Right kidney (tissue), 1 donor: ENCODE measurements at regions not wholly inside any gene's neighbourhood (a gene's known extent, or its start where the extent isn't known, plus 50 kb on each side); places are given as distances from the start of the nearest gene placed in this dataset.

Experiments used
- DNase-seq: peaks from one replicate; pipeline ENCODE4 v3.0.0-alpha.2; 2016

DNA sequence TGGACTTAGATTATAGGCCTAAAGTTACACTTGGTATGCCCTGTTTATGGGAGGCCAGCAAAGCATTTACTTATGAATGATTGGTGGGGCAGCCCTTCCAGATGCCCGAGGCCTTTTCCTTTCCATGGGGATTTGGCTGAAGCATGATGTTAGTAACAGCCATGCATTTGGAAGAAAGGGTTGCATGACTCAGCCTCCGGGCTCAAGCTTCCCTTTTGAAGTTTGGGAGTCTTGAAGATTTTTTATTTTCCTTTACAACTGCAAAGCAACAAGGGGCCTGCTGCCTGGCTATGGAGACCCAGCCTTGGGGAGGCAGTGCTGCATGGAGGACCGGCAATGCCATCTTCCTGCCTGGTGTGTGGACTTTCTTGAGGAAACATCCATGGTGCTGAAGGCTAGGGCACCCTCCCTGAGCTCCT lies 244.7 kb downstream of the ICE1 start:
- DNase-seq: no peak

DNA sequence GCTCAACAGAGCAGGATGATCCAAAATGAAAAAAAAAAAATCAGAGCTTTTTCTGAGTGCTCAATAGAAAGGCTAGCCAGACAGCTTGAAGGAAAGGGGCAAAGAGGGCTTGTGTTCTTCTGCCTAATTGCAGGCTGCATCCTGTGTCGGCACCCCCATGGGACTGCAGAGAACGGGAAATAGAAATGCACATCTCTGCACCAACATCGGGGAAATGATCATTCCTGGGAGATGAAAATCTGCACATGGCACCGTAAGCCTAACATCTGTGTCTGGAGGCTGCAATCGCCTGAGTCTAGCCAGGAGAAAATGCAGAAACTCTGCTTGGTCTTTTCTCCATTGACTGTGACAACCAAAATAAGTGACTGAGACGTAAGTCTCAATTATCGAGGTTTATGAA lies 243.9 kb downstream of the ICE1 start:
- no peak for DNase-seq

DNA sequence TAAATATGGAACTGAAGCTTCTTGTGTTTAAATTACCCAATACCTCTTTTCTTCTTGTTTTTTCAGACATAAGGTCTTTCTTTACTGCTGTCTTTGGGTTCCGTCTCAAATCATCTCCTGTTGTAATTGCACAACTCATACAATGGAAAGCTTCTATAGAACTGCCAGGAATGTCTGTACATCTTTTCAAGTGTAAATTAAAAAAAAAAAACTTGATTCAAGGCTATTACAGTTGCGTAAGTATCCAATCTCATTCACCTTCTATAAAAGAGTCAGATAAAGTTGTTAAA lies 243.5 kb downstream of the ICE1 start:
- DNase-seq: no peak

DNA sequence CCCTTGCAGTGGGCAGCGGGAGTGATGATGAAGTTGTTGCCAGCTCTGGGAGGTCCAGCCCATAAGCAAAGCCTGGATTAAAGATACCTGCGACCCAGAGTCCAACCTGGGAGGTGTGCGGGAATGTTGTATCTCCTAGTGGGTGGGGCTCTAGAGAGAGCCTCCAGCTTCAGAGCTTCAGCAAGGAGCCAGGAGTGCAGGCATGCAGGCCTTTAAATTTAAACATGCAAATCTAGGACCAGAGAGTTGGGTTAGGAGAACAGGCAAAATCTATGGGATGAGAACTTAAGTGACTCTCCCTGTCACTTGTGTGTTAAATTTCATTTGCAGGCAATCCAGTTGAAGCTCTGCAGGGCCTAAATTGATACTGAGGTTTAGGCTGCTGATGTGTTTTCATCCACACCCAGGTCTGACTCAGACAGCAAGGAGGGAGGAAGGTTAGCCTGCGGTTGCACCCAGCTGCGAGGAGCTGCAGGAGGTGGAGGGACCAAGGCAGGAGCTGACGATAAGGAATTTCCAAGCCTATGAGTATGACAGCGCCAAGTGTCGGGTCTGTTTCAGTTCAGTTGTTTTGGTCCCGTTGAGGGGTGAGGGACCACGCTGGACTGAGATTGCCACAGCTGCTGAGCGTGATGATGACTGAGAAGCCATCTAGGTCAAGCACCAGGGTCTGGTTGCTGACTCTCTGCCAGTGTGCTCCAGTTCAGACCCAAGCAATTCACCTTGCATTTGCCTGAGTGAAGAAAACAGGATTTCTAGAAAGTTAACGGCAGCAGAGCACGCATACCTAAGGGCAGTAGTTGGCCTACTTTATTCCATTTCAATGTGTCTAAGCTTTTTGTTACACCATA lies 243.0 kb downstream of the ICE1 start:
- DNase-seq: no peak

DNA sequence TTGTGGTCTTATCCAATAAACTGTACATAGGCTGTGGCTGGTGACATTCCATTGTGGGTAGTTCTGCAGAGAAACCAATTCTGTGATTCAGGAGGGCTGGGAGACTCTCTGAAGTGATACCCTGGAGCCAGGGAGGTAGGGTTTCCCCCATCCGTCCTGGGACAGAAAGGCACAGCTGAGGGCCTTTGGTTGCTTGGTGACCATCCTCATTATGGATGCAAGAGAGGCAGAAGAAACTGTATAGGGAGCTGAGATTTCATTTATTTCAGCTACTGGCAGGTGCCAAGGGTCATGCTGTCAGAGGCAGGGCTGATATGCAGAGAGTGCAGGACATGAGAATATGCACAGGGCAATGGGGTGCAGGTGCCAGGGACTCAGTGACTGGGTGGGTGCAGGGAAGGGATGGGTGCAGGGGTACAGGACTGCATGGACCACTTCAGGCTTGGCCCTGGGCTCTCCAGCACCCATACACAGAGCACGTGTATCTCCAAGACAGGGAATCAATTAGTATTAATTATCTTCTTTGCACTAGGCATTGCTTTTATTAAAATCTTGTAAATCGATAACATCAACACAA lies 236.5 kb downstream of the ICE1 start:
- DNase-seq: no peak

DNA sequence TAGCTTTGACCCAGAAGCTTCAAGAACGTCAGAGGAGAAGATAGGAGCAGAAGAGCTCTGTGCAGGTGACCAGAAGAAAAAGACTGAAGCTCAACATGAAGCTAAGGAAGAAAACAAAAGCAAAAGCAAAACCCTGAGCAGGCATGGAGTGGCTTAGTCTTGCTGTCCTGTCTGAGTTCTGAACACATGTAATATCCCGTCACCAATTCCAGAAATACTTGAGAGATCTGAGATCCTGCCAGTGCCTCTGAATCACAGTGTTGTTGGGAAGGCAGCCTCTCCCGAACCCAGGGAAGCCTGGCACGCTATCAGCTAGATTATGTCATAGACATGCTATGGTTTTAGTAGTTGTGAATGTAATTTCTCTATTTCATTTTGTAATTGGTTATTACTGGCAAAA lies 235.7 kb downstream of the ICE1 start:
- DNase-seq: no peak

DNA sequence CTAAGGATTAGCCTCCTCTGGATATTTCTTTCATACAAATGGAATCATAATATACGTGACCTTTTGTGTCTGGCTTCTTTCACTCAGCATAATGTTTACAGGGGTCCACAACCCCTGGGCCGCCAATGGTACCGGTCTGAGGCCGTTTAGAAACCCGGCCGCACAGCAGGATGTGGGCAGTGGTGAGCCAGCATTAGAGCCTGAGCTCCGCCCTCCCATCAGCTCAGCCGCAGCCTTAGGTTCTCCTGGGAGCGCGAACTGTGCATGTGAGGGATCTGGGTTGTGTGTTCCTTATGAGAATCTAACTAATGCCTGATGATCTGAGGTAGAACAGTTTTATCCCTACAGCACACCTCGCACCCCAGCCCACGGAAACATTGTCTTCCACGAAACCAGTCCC lies 229.7 kb downstream of the ICE1 start:
- DNase-seq: no peak

DNA sequence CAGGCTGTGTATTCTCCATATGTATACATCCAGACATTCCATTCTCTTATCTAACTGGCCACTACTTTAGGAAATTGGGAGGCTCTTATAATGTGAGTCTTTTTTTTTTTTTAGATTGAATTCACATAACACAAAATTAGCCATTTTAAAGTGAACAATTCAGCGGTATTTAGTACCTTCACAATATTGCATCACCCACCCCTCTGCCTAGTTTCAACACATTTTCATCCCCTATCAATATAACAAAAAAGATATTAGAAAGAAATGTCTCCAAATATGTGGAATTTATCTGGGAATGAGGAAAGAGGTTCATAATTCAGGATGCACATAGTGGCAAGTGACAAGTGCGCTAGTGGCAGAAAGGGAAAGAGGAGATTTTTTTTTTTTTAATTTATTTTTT lies 228.5 kb downstream of the ICE1 start:
- DNase-seq: no peak

DNA sequence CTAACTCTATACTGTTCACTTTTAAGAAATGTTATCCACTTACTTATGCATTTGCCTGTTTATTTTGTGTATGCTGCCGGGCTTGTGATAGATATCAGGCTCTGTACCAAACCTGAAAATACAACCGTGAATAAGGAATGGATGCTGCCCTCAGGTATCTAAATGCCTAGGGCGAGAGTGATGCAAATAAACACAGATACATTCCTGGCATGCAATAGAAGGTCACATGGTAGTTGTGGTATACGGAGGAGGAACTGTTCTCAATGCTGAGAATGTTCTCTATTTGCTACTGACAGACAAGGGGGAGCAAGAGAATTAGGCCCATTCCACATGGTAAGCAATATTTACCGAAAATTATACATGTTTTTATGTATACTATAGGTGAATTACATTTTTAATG lies 227.8 kb downstream of the ICE1 start:
- DNase-seq: no peak

DNA sequence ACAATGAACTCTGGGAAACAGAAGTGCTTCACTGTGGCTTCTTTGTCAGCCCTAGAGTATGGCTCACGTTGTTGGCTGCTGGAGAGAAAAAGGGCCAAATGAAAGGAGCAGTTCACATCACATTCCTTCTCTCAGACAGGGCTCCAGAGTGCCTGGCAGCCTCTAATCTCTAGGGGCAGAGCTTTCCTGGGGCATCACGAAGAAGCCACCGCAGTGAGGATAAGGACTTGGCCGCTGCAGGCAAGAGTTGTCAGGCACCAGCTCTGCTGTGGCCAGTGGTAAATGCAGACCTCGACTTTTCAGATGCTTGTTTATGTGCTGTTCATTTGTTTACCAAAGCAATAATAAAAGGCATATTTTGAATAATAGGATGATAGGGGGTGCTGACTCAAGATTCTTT lies 227.2 kb downstream of the ICE1 start:
- DNase-seq: no peak

DNA sequence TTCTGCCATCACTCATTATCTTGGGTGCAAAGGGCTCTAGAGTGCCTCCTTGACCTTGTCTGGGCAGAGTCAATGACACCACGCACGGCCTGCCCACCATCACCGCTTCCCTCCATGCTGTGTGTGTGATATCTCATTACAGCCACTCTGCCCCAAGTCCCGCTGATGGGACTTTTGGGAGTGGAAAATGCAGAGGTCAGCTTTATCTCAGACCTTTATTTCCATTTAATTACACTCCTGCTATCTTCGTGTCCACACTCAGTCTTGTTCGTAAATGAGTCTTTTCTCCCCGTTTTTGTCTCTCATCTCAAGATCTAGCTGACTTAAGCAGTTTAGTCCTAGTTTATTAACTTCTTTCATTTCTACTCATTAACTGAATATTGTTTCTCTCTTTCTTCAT lies 226.2 kb downstream of the ICE1 start:
- DNase-seq: no peak

DNA sequence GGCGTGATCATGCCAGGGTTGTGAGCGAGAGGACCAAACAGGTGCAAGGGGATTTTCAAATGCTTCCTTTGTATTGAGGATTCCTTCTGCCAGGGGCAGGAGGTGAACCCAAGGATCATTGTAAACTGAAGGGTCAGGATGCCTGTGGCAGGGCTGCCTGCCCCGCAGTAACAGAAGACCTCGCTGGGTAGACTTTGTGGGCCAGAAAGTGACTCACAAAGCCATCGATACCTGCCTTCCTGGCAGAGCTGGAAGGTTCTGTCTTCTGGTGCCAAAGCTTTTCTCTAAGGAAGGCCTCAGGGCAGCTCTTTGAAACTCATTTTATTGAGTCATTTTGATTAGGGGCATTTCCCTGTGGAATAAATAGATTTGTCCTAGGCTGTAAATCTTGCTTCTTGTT lies 223.4 kb downstream of the ICE1 start:
- DNase-seq: no peak

DNA sequence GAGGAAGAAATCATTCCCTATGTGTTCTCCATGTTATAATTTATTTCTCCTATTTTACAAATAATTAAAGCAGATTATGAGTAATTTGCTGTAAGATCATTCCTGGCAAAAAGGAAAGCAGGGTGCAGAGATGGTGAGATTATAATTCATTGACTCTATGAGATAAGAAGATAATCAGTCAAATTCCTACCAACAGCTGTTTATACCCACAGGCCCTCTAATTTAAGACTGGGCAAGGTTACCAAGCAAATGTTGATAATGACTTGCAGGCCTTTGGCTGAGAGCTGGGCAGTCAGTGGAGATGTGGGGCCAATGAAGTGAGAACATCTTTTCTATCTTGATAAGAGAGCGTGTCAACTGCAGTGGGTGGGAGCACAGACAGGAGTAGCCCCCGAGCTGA lies 222.7 kb downstream of the ICE1 start:
- DNase-seq: no peak

DNA sequence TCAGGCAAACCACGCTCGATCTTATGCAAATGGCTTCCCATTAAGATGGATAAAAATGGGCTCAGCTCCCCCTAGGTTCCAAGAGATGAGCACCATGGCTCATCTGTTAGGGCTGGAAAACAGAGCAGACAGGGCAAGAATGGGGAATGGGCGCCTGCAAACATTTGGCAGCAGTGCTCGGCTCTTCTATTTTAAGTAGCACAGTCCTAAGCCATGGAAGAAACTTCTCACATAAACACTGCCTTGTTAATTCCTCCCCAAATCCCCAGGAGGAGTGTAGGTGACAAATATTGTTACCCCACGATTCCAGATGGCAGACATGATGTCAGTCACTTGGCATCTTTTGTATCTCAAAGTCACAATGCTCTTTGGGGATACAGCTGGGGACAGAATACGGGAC lies 221.8 kb downstream of the ICE1 start:
- no peak for DNase-seq

DNA sequence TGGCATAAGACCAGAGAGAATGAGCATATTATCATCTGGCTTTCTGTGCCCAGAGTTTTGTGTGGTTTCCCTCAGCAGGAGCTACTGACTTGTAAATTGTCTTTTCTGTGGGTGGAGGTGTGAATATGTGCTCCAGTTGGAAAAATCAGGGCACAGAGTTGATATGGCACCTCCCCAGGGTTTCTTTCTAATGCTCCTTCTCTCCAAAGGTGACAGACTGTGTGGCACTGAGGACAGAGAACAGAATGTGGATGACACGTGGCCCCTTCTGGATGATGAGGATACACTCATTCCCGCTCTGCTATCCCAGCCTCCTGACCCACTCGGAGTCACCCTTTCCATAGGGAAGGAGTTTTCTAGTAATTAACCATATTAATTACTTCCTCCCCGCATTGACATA lies 221.0 kb downstream of the ICE1 start:
- DNase-seq: no peak

DNA sequence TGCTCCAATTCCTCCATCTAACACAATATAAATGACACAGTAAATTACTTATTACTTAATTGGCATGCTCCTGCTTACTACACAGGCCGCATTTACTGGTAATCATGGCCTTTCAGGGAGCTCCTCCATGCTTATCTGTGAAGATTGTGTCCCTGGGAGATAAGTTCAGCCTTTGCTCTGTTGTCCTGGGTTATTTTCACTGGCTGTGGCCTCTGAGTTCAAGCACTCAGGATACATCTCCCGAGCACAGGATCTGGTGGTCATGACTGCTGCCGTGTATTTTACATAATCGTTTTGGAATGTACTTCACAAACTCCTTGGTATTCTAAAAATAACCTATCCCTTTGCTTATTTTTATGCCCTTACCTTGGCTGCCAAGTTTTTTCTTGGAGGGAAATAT lies 215.7 kb downstream of the ICE1 start:
- DNase-seq: no peak

DNA sequence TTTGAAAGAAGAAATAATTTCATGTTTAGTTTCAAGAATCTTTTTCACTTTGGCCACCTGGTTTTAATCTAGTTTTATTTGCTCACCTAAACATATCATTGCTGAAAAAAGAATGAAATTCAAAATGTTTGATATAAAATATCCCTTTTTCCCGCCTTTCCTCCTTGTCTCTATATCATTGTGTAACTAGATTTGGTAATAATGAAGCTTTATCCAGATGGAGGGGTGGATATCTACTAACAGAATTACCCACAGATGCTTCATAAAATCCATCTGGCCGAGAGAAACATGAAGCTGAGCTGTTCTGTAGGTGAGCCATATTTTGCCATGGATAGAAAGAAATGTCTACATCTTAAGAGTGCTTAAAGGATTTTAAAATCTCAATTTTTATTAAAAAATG lies 214.7 kb downstream of the ICE1 start:
- DNase-seq: no peak

DNA sequence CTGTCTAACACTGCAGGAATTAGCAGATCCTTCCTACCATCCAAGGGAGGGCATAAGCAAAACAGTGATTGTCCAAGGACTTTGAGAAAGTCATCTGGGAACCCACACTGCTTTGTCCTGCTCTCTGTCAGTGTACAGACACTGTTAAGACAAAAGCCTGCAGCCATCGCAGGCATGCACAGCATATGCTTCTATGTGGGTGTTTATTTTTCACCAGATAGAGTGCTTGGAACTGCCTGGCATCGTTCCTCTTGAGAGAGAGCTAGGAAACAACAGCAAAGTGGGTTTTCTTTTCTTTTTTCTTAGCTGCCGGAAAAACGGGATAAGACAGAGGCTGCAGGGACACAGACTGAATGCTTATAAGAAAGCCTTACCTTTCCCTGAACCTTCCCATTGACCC lies 212.3 kb downstream of the ICE1 start:
- no peak for DNase-seq

DNA sequence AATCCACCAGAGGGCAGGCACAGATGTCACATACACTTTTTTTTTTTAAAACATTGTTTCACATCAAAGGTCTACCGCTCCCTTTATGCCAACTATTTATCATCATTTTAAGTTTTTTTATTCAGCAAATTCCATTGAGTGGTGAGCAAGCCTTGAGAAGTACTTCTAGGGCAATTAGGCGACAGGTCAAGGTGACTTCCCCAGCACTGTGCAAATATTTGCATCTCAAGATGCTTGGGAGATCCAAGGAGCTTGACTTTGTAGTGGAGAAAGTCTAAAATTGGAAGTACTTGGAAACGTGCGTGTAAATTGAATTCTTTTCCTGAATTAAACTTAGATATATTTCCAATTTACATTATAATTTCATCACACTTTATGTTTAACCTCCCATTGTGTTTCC lies 211.1 kb downstream of the ICE1 start:
- DNase-seq: no peak

DNA sequence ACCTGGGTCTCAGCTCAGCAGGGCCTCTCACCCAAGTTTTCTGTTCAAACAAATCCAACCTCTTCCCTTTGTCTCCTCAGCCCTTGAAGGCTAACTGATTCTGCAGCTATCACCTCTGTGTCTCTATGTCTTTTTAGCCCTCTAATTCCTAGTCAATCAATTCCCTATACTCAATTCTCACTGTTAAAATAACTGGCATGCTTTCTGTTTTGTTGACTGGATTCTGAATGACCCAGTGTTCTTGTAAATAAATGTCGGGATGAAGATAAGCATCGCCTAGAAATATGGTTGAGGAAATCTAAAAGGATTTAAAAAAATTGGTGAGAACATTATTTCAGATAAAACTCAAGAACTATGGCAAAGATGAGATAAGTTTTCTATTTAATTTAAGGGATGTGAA lies 210.2 kb downstream of the ICE1 start:
- no peak for DNase-seq

DNA sequence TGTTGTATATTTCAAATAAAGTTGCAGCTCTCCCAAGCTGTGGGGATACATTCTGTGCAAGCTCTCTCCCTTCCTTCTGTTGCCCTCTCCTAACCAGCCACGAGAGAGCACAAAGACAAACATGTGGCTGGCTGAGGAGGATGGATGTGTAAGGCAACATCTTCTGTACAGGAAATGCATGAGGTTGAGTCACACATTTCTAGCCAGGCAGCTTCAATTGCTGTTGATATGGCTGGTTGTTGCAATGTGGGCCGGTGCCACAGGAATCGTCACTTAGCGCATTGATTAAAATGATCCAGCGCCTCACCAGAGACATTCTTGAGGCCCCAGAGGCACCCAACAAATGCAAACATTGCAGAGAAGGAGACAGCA lies 207.1 kb downstream of the ICE1 start:
- no peak for DNase-seq

DNA sequence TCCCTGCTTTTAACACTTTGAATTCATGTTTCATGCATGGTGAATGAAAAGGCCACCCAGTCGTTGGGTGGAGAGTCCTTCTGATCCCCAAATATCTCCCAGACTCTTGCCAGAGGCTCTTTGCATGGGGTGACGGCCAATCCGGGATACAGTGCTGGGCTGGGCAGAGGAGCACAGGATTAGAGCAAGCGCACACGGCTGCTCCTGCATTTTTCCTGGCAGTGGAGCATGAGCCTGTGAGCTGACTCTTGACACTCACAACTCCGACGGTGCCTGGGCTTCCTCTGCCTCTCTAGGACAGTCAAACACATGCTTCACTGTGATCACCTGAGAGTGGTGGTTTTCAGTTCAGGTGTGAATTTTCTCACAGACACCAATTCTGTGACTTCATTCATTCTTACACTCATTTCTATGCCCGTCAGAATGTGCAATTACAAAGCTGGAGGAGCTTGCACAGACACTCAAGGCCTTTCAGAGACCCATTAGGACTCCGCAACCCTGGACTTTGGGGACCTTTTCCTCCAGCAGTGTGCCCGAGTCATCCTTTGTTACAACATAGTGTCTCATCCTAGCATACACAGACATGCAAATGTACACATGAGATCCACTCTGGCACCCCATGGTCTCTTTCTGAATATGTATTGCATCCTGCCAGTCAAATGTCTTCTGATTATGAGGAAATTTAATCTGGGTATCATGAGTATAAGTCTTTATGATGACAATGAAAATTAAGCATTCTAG lies 206.6 kb downstream of the ICE1 start:
- no peak for DNase-seq

DNA sequence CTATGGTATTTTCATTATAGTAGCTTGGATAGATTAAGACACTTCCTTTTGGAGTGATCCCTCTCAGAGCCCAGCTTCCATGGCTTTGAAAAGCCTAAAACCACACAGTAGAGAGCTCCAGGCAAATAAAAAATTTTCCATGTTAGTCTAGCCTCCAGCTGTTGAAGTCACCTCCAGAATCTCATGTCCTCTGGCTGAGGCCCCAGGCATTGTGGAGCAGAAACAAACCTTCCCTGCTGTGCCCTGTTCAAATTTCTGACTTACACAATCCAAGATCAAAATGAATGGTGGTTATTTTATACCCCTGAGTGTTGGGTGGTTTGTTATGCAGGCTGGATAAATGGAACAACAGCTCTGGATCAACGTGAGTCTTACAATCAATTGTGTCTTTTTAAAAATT lies 203.9 kb downstream of the ICE1 start:
- DNase-seq: no peak

DNA sequence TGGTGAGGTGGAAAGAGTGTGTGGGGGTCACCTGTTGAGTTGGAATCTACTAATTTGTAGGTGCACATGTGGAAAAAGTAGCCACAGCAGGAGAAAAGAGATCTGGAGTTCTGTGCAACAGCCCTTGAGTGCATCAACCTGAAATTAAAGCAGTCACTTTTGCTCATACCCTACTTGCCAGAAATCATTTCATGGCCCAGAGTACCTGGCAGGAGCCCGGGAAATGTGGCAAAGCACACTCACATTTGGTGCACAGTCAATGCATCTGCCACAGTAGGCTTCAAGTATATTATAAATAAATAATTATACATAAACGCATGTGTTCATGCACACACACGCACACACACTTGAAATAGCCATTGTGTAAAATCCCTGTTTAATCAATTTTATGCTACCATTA lies 203.0 kb downstream of the ICE1 start:
- DNase-seq: no peak
